GM12873 (cell line): ENCODE measurements at regions not wholly inside any gene's neighbourhood (a gene's known extent, or its start where the extent isn't known, plus 50 kb on each side); places are given as distances from the start of the nearest gene placed in this dataset.

ENCODE experiments used
- CTCF ChIP-seq: IDR thresholded peaks from 2 replicates; pipeline ENCODE4 v1.5.1; 2012; ENCODE audit warnings: low read depth, mild to moderate bottlenecking, moderate library complexity, low read length, control low read depth; ENCODE audit not compliant: insufficient read depth; ENCODE audit errors: missing control alignments

- TF ChIP-seq CTCF: no peak
These were observed 67.3 kb upstream of the ANO1 start for GRCh38 chr11:70010774-70011173.

- no peak for TF ChIP-seq CTCF
These were observed 65.9 kb upstream of the ANO1 start for GRCh38 chr11:70012134-70012733.

- no peak for TF ChIP-seq CTCF
These were observed 63.8 kb upstream of the ANO1 start for GRCh38 chr11:70014291-70014690.

GRCh38 chr11:70016666-70017367, 61.3 kb upstream of the ANO1 start:
- TF ChIP-seq CTCF: no peak

GRCh38 chr11:70018816-70019215, 59.3 kb upstream of the ANO1 start:
- no peak for TF ChIP-seq CTCF

GRCh38 chr11:70019576-70020011, 58.5 kb upstream of the ANO1 start:
- TF ChIP-seq CTCF: no peak

- TF ChIP-seq CTCF: no peak
These were observed 57.5 kb upstream of the ANO1 start for GRCh38 chr11:70020336-70021214.
